Fibroblast of skin of left quadriceps (primary cell): ENCODE measurements at regions not wholly inside any gene's neighbourhood (a gene's known extent, or its start where the extent isn't known, plus 50 kb on each side); places are given as distances from the start of the nearest gene placed in this dataset.

Experiments
- DNase-seq, 2 experiments: peaks; one replicate each; pipeline ENCODE4 v3.0.0-alpha.2; 2013; ENCODE audit warnings: low read depth in 2 of 2

DNA sequence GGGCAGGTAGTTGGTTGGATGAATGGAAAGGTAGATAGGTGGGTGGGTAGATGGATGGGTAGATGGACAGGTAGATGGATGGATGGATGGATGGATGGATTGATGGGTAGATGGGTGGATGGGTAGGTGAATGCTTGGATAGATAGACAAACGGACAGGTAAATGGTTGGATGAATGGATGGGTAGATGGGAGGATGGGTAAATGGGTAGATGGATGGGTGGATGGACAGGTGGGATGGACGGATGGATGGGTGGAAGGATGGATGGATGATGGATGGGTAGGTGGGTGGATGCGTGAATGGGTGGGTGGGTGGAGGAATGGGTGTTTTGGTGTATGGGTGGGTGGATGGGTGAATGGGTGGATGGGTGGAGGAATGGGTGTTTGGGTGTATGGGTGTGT lies 50.1 kb upstream of the ASAP2 start:
- no peak for DNase-seq

DNA sequence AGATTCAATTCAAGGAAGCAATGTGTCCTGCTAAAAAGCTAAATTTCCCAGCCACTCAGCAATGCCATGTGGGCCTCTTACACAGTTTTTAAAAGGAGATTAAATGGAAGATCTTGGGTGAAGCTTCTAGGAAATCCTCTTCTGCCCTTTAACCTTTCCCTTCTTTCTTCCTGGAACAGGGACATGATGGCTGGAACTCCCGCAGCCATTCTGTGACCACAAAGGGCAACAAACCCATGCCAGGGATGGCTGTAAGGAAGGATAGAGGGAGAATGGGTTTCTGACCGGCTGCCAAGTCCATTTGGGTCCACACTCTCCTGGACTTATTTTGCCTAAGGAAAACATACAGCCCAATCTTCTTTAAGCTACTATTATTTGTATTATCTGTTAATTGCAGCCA lies 52.6 kb upstream of the ASAP2 start:
- DNase-seq: no peak

DNA sequence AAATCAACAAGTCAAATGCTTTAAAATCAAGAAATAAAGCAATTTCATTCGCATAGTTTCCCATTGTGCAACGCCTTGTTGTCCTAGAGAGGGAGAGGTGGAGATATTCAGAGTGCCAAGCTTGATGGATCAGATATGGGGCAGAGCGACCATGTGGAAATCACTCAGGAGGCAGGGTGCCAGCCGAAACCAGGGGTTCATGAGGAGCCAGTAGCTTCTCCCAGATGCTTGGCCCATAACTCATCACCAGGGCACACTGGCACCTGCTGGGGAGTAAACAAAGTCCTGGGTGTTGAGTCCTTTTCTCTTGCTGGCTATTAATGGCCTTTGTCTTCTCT lies 53.0 kb upstream of the ASAP2 start:
- DNase-seq: no peak

DNA sequence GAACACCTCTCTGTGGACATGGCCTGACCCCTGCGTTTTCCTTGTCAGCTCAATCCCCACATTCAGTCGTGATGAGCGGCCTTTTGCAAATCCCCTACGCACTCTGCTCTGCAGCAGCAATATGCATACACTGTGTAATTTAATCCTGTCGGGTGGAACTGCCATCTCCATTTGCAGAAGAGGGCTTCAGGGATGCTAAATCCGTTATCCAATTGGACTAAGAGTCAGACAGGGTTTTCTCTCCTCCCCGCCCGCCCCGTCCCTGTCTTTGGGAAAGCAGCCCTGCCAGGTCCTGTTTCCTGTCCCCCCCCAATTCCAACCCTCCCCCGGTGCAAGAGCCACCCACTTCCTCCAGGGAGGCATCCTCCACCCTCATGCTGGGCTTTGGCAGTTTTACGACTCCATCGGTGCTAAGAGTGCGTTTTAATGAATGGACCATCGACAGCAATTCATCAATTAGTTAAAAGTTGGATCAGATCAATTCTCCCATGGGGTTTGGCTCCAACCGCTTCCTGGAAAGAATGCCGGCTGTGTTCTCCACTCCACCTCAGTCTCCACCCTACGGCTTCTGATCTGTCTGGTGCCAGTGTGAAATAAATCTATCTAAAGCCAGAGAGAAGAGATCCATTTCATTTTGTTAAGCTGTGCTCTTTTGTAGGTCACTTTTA lies 53.5 kb upstream of the ASAP2 start:
- no peak for DNase-seq

DNA sequence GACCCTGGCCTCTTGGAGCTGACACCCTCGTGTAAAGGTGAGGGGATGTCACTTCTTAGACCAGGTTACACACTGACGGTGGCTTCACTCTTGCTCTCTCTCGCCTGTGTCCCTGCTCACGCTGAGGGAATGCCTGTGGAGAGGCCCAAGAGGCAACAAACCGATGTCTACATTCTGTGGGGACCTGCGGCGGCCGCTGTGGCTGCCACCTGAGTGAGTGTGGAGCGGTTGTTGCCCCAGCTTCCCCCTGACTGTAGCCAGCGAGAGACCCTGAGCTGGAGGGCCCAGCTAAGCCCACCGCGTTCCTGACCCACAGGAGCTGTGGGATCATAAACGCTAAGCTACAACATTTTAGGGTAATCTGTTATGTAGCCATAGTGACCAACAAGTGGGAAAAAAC lies 55.7 kb upstream of the ASAP2 start:
- DNase-seq: no peak

DNA sequence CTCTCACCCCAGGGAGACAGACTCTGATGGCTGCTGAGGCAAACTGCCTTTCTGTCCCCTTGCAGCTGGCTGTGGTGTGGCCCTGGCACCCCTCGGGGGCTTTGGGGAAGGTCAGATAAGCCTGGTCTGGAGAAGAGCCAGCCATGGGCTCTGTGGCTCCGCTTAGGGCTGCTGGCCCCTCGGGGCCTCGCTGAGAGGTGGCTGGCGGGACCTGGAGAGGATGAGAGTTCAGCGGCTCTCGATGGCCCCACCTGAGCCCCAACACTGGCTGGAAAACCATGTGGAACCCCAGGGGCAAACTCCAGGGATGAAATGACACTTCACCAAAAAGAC lies 56.1 kb upstream of the ASAP2 start:
- no peak for DNase-seq

DNA sequence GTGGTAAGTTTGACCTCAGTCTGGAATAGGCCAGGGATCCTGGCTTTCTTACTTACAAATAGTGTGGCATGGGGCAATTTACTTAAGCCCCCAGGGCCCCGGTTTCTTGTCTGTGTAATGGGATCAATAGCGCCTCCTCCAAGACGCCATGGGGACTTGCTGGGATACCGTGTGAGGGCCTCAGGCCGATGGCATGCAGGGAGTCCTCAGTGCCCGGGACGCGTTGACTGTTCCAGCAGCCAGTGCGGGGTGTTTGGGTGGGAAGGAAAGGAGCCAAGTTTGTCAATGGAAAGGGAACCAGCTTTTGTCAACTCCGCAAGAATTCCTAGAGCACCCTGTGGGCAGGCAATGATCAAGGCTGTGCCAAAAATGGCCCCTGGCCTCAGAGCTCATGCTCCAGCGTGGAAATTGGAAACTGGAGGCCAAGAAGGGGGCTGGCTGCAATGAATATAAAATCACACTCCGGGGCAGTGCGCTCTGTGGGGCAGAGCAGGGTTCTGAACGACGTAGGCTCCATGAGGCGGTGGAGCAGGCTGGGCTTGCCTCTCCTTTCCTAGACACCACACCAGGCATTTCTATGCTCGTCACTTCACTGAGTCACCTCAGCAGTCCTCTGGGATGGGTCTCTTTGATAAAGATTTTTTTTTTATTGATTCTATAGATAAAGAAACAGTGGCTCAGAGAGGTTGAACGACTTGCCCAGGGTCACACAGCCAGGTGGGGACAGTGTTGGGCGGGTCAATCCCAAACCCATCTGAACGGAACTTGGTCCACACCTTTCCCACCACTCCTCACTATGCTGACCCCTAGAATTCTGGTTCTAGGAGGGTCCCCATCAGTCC lies 56.7 kb upstream of the ASAP2 start:
- no peak for DNase-seq

DNA sequence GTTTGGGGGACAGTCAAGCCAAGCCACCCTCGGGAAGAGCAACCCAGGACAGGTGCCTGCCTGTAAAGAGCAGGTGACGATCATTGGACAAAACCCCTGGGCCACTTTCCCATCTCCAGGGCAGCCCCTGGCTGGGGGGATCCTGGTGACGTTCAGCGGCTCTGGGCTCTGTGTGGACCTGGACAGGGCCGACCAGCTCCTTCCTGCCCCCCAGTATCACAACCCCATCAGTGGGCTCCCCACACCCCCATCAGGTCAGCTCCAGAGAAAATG lies 57.3 kb upstream of the ASAP2 start:
- no peak for DNase-seq

DNA sequence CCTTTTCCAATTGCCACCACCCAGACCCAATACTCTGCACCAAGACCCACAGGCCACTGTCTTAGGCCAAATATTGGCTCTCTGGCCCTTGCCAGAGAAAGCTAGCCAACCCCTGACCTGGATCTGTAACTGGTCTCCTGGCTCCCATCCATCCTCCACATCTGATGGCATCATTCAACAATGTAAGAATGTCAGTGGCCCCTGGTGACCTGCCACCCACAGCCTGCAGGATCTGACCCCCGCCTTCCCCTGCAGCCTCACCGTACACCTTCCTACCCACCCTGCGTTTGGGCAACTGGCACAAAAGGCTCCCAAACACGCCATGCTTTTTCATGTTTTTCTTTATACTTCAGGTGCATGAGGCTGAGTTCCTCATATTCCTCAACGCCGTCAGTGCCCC lies 60.0 kb upstream of the ASAP2 start:
- DNase-seq: no peak

DNA sequence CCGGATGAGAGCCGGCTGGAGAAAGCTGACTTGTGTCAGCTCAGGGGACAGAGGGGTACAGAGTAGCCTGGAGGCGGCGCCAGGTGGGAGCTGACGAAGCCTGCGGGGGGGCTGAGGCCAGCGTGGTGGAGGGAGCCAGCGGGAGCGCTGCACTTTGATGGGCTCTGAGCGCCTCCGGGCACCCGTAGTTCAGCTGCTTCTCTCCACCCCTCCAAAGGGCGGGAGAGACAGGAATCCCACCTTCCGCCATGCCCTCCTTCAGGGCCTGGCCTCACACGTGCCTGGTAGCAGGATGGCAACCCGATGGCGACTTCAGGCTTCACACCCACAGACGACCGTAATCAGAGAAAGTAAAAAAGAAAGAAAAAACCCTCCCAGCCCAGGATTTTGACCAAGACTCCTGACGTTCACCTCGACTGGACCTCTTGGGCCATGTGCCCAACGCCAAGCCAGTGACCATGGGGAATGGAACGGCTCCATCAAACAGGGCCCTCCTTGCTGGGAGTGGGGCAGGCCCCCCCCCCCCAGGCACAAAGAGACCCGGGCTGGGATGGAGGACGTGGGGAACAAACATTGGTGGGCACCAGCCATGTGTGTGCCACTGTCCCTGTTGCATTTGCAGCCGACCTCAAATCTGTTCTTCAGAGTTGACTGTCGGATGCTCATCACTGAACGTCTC lies 60.7 kb upstream of the ASAP2 start:
- DNase-seq: no peak

DNA sequence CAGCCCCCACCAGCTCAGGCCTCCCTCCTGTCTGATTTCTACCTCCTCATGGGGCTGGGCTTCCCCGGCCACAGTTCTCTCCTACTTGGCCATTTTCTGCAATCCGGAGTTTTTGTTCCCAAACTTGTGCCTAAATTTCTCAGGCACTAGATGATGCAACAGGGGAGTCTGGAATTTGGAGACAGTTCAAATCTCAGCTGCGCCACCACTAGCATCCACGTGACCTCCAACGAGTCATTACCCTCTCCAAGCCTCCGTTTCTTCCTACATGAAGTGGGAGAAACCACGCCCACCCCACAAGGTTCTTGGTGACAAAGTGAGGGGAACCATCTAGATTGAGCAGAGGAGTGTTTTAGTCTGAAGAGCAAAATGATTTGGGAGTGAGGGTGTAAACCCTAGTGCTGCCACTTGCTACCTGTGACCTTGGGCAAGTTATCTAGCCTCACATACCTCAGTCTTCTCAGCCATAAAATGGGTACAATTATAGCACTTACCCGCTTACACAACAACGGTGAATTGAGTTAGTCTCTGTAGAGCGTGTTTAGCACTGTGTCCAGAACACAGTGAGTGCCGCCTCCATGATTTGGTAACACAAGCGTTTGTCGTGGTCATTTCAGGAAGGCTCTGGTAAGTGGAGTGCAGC lies 61.4 kb upstream of the ASAP2 start:
- peak; percentile 60 to 63 for DNase-seq

DNA sequence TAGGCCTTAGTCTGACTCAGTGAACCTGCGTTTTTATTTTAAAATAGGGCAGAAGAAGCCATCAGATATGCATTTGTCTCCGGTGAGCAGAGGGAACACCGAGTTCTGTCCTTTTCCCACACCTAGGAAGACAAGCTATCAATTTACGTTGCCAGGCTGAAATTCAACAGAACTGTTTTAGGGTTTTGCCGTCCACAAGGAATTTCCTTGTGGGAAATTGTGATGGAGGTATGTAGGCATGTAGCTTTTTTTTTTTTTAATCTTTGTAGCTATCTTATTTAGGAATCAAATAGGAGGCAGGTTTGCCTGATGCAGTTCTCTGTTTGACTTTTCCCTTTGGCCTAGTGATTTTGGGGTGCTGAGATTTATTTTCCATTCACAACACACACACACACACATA lies 62.0 kb upstream of the ASAP2 start:
- peak in 1 of 2 experiments; percentile 34 for DNase-seq

DNA sequence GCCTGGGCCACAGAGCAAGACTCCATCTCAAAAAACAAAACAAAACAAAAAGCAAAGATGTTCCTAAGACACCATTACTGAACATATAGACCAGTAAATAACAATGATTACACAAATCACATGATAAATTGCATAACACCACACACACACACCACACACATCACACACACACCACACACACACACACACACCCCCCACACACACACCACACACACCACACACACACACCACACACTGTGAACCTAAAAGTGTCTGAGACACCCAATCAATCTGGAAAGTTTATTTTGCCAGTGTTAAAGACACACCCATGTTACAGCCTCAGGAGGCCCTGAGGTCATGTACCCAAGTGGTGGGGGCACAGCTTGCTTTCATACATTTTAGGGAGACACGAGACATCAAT lies 62.6 kb upstream of the ASAP2 start:
- no peak for DNase-seq

DNA sequence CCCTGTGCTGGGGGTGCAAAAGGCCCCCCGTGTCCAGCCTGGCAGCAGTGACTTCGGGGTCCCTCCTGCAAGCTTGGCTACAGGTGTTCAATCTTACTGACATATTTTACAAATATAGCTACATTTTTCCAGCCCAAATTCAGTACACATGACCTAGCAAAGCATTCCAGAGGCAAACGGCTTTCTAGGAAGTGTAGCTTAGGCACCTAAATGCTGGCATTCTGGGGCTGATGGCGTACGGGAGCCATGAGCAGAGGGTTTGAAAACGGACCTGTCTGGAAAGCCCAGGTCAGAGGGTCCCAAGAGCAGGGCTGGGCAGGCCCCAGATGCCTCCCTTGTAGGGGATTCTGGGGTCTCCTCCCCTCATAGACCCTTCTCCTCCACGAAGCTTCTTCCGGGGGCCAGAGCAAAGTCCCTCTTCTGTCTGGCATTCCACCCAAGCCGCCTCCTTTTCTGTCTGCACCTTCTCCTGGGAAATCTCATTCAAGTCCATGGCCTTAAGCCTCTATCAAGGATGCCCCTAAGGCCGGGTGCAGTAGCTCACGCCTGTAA lies 63.3 kb upstream of the ASAP2 start:
- DNase-seq: no peak

DNA sequence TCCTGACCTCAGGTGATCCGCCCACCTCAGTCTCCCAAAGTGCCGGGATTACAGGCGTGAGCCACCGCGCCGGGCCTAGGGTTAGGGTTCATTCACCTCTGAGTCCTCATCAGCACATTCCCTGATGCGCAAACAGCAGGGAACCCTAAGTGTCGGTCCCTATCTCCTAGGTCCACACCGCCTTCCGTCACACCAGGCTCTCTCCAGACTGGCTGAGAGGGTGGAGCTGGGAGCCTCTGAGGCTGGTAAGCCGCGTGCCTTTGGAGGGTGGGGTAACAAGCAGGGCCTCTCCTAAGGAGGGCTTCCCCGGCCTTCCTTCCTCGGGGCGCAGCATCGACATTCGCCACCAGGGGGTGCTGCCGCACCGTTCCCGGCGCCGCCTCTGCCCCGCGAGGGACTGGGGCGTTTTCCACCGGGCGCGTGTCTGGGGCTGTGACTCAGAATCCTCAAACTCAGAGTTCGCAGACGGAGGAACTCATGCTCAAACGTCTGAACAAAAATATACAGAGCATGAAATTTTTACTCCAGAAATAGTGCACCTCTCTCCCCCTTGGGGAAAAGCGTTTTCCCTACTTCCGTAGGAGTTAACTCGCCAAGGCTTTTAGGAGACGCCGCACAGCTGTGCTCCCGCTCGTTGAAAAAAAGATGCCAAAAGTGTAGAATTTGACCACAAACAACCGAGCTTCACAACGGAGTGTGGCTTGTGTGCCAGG lies 63.9 kb upstream of the ASAP2 start:
- DNase-seq: peak; percentile 76 to 77

DNA sequence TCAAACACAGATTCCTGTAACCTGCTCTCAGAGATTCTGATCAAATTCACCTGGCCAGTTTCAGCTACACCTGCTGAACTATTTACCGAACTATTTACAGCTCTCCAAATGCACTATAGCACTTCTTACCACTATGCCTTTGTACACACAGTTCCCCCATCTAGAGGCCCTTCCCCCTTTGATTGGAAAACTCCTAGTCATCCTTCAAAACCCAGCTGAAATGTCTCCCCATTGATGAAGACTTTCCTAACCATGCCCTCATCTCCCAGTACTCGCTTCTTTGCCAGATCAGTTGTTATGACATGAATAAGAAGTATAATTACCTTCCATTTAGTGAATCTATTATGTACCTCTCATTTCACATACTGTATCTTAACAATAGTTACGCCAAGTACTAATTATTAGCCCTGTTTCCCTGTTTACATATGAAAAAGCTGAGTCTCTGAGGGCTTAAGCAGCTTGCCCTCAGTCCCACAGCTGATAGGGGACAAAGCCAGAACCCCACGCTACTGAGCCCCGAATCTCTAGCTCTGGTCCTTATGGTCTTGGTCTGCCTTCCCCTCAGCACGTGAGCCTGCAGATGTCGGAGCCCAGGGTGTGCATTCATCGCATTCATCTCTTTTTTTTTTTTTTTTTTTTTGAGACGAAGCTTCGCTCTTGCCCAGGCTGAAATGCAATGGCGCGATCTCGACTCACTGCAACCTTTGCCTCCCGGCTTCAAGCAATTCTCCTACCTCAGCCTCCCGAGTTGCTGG lies 64.7 kb upstream of the ASAP2 start:
- DNase-seq: no peak

DNA sequence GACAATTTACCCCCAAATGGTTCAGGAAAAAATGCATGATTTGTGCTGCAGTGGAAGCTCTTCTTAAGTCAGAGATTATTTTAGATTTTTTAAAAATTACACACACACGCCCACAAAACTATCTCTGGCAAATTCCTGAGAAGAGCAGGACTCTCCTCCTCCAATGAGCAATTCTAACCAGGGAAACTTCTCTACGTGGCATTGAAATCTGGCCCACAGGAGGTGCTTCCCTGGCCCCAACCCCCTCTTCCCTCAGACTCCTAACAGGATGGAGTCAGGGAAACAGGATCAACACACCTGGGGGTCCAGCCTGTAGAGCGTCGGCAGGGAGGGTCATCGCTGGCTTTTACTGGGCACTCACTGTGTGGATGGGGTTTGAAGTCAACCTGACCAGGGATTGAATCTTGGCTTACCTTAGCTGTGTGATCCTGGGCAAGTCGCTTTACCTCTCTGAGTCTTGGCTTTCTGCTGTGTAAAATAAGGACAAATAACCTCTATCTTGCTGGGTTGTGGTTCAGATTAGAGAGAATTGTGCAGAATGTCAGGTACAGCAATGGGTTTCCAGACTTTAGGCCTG lies 65.4 kb upstream of the ASAP2 start:
- peak in 1 of 2 experiments; percentile 26 for DNase-seq

DNA sequence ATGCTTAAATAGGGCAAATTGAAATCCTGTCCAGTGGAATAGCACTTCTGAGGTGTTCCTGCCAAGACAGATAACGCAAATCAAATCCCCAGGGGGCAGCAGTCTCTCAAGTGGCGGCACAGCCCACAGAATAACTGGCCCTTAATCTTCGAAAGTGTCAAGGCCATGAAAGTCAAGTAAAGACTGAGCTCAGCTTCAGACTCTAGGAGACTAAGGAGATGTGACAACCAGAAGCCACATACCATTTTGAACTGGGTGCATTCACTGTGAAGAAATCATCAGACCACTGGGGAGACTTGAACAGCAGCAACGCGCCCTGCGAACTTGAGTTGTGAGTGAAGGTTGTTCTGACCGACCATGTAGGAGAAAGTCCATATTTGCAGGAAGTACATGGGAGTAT lies 66.0 kb upstream of the ASAP2 start:
- DNase-seq: no peak

DNA sequence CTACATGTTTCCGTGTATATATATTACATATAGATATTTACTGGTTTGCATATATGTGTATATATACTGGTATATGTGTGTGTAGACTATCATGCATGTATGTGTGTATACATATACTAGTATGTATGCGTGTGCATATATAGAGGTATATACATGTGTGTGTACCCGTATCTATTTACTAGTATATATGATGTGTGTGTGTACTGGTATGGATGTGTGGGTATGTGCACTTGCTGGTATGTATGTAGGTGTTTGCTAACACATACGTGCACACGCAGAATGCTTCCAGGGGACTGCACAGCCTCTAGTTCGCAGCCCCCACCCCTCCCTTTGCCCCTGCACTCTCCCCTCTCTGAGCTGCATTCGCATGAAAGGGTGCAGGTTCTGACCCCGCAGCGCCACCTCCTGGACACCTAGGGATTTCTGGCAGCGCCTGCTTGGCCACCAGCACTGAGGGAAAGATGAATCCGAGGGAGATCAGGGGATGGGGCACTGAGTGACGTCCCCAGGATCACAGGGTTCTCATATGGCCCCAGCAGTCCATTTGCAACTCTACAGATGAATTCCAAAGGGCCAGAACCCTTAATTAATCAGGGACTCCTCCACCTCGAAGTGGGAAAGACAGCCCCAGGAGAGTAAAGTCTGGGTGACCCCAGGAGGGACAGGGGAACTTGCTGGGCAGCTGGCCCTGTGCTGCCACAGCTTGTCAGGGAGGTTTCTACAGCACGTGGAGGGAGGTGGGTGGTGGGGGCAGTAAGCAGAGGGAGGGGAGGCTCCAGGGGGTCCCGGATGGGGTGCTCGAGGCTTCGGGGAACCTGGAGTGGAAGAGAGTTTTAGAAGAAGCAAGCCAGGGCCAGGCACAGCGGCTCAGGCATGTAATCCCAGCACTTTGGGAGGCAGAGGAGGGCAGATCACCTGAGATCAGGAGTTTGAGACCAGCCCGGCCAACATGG lies 66.8 kb upstream of the ASAP2 start:
- peak in 1 of 2 experiments; percentile 37 for DNase-seq
